Ovary (tissue), 7 donors: ENCODE measurements at regions not wholly inside any gene's neighbourhood (a gene's known extent, or its start where the extent isn't known, plus 50 kb on each side); places are given as distances from the start of the nearest gene placed in this dataset.

ENCODE experiments used
- DNase-seq, 5 donors: peaks; one replicate each; pipeline ENCODE4 v3.0.0-alpha.2; 2019 to 2020
- H3K27ac ChIP-seq, 2 donors: fragments of 200-600 bp; one replicate each; pipeline versions ENCODE4 v1.5.1 to v1.8.0; 2019 to 2022
- H3K27me3 ChIP-seq: fragments of 200-600 bp; one replicate; pipeline ENCODE4 v1.8.0; 2022
- H3K36me3 ChIP-seq: fragments of 200-600 bp; sonication (generic); one replicate; pipeline ENCODE4 v1.5.1; 2019
- H3K4me1 ChIP-seq: one replicate; pipeline ENCODE4 v1.8.1; 2013; ENCODE audit warnings: mild to moderate bottlenecking, moderate library complexity; ENCODE audit not compliant: insufficient read depth
- H3K4me3 ChIP-seq: fragments of 200-600 bp; sonication (generic); one replicate; pipeline ENCODE4 v1.5.1; 2017
- H3K9me3 ChIP-seq, 2 donors: fragments of 200-600 bp in 1 of 2; sonication (generic) in 1 of 2; one replicate each; pipeline versions ENCODE4 v1.5.1 to v1.8.1; 2013 to 2019; ENCODE audit warnings: mild to moderate bottlenecking in 1 of 2, moderate library complexity in 1 of 2
- EP300 ChIP-seq: sonication (generic); formaldehyde crosslinking; IDR thresholded peaks from one replicate; pipeline ENCODE4 v1.6.1; 2017; ENCODE audit warnings: antibody characterized with exemption
- POLR2A ChIP-seq: fragments of 450-650 bp; IDR thresholded peaks from one replicate; pipeline ENCODE4 v1.6.1; 2017; ENCODE audit warnings: antibody characterized with exemption, mild to moderate bottlenecking, moderate library complexity
- WGBS, 3 donors: extraction: QIAGEN DNeasy Blood & Tissue Kit in 1 of 3; methylation state at CpG; one replicate each; pipeline versions ENCODE4 v1.1.5 to v1.1.7; 2013 to 2017; 5-methylcytosine and 5-hydroxymethylcytosine counted together
- intact Hi-C, 4 donors: fragments of 100-400 bp; cut with DNase I; formaldehyde crosslinking; loops; one replicate each; pipeline versions ENCODE4 v1.11.0 to v1.15.1; 2022 to 2023
- TF ChIP-seq, protein P1 (sequence below), 3 donors: fragments of 450-650 bp in 2 of 3; fragments of 200-600 bp in 1 of 3; IDR thresholded peaks; one replicate each; pipeline versions ENCODE4 v1.5.1 to v1.8.0; 2016 to 2022; ENCODE audit warnings: antibody characterized with exemption in 3 of 3, mild to moderate bottlenecking in 1 of 3
- donor health status: DM: no; HTN: no; CAD: no; lungs with moderate emphysema.
- donor health status: DM: no; HTN: no; CAD: no.
- donor health status: Bipolar disorder and iron deficiency.
- donor health status: DM: no; HTN: no; CAD: no.
- donor health status: DM: yes; HTN: yes; CAD: no.

DNA sequence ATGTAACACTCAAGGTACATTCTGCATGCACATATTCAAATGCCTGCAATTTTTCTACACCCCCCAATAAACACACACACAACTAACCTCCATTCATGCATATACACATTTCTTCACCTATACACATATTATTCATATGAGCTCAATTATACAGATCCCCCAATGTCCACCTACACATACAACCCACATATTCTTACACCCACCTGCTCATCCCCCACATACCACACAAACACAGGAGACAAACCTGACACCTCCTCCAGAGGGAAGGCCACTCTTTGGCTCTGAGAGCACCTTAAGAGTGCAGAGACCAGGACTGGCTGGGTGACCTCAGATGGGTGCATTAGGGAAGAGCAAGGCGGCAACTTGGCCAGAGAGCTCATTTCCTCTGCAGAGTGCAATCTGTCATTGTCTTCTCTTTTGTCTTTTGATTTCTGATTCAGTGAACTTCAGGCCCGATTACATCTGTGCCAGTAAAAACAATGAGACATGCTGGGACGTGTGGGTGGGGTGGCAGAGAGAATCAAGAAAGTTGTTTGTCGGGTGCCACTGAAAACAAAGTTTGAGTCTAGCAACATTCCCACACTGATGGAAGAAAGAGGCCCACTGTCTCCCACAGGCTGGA is 208.4 kb downstream of the NXPE2 start:
- Histone ChIP-seq H3K4me1 (no peaks in the 10 kb centered on the region), H3K9me3 (no peaks in the 10 kb centered on the region), H3K27ac (no peak overlapping the region), H3K4me3 (no peak overlapping the region), H3K36me3 (no peaks in the 10 kb centered on the region), H3K27me3 (no peaks in the 10 kb centered on the region)
- TF ChIP-seq POLR2A: no peak
- TF ChIP-seq EP300: no peak
- TF ChIP-seq, protein P1, sequence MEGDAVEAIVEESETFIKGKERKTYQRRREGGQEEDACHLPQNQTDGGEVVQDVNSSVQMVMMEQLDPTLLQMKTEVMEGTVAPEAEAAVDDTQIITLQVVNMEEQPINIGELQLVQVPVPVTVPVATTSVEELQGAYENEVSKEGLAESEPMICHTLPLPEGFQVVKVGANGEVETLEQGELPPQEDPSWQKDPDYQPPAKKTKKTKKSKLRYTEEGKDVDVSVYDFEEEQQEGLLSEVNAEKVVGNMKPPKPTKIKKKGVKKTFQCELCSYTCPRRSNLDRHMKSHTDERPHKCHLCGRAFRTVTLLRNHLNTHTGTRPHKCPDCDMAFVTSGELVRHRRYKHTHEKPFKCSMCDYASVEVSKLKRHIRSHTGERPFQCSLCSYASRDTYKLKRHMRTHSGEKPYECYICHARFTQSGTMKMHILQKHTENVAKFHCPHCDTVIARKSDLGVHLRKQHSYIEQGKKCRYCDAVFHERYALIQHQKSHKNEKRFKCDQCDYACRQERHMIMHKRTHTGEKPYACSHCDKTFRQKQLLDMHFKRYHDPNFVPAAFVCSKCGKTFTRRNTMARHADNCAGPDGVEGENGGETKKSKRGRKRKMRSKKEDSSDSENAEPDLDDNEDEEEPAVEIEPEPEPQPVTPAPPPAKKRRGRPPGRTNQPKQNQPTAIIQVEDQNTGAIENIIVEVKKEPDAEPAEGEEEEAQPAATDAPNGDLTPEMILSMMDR (IDR thresholded peaks at IDR 0.05): no peak
- 48 to 56% (median 52%) methylated on average over 4 of the region's 4 CpGs for WGBS, 3 donors
- no peak for DNase-seq
- intact Hi-C loops: no loop called here

DNA sequence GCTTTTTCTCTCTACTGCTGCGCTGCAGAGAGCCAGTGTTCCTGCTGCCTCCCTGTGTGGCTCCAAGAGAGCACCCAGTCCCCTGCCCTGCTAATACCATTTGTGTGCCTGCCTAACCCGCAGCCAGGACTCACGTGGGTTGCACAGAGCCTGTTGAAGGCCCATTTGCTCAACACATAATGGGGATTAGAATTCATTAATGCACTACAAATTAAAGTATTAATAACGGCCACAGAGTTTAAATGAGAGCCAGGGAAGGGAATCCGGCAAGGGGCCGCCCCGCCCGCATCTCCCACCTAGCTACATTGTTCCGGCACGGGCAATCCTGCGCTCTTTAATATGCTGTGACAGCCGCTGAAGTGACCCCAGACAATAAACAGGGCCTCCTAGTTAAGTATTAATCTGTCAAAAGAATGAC is 211.3 kb downstream of the NXPE2 start:
- Histone ChIP-seq H3K4me3 (no peak overlapping the region), H3K9me3 (no peaks in the 10 kb centered on the region), H3K36me3 (no peaks in the 10 kb centered on the region), H3K27ac (no peak overlapping the region), H3K4me1 (no peaks in the 10 kb centered on the region), H3K27me3 (no peaks in the 10 kb centered on the region)
- 34 to 45% (median 44%) methylated on average over 12 of the region's 12 CpGs for WGBS, 3 donors
- TF ChIP-seq POLR2A (no peak), EP300 (no peak)
- TF ChIP-seq, protein P1 (IDR thresholded peaks at IDR 0.05): no peak
- no peak for DNase-seq
- intact Hi-C loops: no loop called here

DNA sequence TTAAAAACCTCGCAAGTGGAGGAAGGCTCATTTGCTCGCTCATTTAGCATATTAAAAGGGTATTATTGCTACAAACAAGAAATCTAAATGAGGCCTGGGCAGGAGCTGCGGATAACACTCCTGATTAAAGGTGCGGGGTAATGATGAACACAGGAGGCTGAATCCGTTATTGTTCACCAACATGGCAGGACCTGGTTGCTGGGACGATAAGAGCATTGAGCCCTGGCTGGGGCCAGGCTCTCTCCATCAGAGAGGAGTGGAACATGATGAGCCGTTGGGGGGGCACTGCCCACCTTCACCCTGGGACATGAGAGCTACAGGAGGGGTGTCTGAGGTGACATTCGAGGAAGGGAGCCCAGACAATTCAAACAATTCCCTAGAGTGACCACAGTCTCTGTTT is 211.7 kb downstream of the NXPE2 start:
- no peak for TF ChIP-seq EP300
- TF ChIP-seq POLR2A: no peak
- TF ChIP-seq, protein P1 (IDR thresholded peaks at IDR 0.05): no peak
- no peaks in the 10 kb centered on the region for H3K4me1 ChIP-seq
- intact Hi-C loops: no loop called here
- H3K27ac ChIP-seq: no peak overlapping the region
- H3K9me3 ChIP-seq: no peaks in the 10 kb centered on the region
- DNase-seq: no peak
- no peaks in the 10 kb centered on the region for H3K36me3 ChIP-seq
- 29 to 59% (median 31%) methylated on average over 8 of the region's 8 CpGs for WGBS, 3 donors
- H3K27me3 ChIP-seq: no peaks in the 10 kb centered on the region
- H3K4me3 ChIP-seq: no peak overlapping the region

DNA sequence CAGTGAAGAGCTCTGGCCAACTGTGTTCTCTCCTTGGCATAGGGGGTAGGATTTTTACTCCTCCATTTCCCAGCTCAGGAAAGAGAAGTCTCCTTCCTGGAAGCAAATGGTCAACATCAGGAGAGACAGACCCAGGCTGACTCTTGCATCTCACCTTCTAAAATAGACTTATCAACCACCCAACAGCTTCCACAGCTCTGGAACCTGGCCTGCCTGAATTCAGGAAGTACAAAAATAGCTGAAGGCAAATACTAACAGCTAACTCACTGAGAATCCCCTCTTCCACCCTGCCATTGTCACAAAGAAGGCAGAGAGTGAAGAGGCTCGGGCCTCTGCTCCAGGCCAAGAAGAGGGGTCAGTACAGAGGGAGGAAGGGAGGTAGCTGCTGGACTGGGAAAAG is 213.6 kb downstream of the NXPE2 start:
- intact Hi-C loops: no loop called here
- 71 to 82% (median 77%) methylated on average over 1 of the region's 1 CpG for WGBS, 3 donors
- Histone ChIP-seq H3K9me3 (no peaks in the 10 kb centered on the region), H3K27me3 (no peaks in the 10 kb centered on the region), H3K27ac (no peak overlapping the region), H3K4me1 (no peaks in the 10 kb centered on the region), H3K36me3 (no peaks in the 10 kb centered on the region), H3K4me3 (no peak overlapping the region)
- DNase-seq: no peak
- no peak for TF ChIP-seq EP300
- TF ChIP-seq, protein P1 (IDR thresholded peaks at IDR 0.05): no peak
- TF ChIP-seq POLR2A: no peak
